HL-60 (cell line): ENCODE measurements at regions not wholly inside any gene's neighbourhood (a gene's known extent, or its start where the extent isn't known, plus 50 kb on each side); places are given as distances from the start of the nearest gene placed in this dataset.

ENCODE experiments used
- DNase-seq, 2 experiments: peaks; one replicate each; pipeline ENCODE4 v3.0.0-alpha.2; 2010 to 2020; ENCODE audit warnings: low read depth in 1 of 2, low spot score in 1 of 2
- H3K27ac ChIP-seq: fragments of 250-450 bp; sonication (Bioruptor Pico); replicated peaks from 2 replicates; pipeline ENCODE4 v1.5.1; 2020; ENCODE audit warnings: mild to moderate bottlenecking, moderate library complexity
- H3K27me3 ChIP-seq: fragments of 250-450 bp; sonication (Bioruptor Pico); 2 replicates; pipeline ENCODE4 v1.5.1; 2021; ENCODE audit warnings: mild to moderate bottlenecking, moderate library complexity; ENCODE audit not compliant: insufficient read depth, poor library complexity, severe bottlenecking
- H3K4me3 ChIP-seq: replicated peaks from 2 replicates; pipeline ENCODE4 v1.5.1; 2011; ENCODE audit warnings: mild to moderate bottlenecking, control low read depth, low read length; ENCODE audit not compliant: insufficient read depth
- GABPA ChIP-seq: IDR thresholded peaks from 2 replicates; pipeline ENCODE4 v1.6.1; 2012; ENCODE audit warnings: low read depth
- POLR2AphosphoS5 ChIP-seq: IDR thresholded peaks from 2 replicates; pipeline ENCODE4 v1.6.1; 2012; ENCODE audit warnings: low read depth
- SPI1 ChIP-seq: IDR thresholded peaks from 2 replicates; pipeline ENCODE4 v1.6.1; 2012; ENCODE audit warnings: low read depth, mild to moderate bottlenecking, borderline replicate concordance
- TF ChIP-seq, protein P1 (sequence below): IDR thresholded peaks from 2 replicates; pipeline ENCODE4 v1.6.1; 2012; ENCODE audit warnings: low read depth; ENCODE audit not compliant: insufficient replicate concordance
- TF ChIP-seq, protein P2 (sequence below): IDR thresholded peaks from one replicate; pipeline ENCODE4 v1.5.1; 2011; ENCODE audit warnings: low read length, control low read depth, inconsistent platforms; ENCODE audit not compliant: insufficient read depth

- Histone ChIP-seq H3K4me3 (no peak overlapping the region), H3K27ac (no peak overlapping the region), H3K27me3 (peaks cover 8% of the 10 kb centered on the region)
- no peak for DNase-seq
- no peak for TF ChIP-seq SPI1
- TF ChIP-seq, protein P1, sequence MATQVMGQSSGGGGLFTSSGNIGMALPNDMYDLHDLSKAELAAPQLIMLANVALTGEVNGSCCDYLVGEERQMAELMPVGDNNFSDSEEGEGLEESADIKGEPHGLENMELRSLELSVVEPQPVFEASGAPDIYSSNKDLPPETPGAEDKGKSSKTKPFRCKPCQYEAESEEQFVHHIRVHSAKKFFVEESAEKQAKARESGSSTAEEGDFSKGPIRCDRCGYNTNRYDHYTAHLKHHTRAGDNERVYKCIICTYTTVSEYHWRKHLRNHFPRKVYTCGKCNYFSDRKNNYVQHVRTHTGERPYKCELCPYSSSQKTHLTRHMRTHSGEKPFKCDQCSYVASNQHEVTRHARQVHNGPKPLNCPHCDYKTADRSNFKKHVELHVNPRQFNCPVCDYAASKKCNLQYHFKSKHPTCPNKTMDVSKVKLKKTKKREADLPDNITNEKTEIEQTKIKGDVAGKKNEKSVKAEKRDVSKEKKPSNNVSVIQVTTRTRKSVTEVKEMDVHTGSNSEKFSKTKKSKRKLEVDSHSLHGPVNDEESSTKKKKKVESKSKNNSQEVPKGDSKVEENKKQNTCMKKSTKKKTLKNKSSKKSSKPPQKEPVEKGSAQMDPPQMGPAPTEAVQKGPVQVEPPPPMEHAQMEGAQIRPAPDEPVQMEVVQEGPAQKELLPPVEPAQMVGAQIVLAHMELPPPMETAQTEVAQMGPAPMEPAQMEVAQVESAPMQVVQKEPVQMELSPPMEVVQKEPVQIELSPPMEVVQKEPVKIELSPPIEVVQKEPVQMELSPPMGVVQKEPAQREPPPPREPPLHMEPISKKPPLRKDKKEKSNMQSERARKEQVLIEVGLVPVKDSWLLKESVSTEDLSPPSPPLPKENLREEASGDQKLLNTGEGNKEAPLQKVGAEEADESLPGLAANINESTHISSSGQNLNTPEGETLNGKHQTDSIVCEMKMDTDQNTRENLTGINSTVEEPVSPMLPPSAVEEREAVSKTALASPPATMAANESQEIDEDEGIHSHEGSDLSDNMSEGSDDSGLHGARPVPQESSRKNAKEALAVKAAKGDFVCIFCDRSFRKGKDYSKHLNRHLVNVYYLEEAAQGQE: no peak
- no peak for TF ChIP-seq POLR2AphosphoS5
- TF ChIP-seq GABPA: no peak
- TF ChIP-seq, protein P2, sequence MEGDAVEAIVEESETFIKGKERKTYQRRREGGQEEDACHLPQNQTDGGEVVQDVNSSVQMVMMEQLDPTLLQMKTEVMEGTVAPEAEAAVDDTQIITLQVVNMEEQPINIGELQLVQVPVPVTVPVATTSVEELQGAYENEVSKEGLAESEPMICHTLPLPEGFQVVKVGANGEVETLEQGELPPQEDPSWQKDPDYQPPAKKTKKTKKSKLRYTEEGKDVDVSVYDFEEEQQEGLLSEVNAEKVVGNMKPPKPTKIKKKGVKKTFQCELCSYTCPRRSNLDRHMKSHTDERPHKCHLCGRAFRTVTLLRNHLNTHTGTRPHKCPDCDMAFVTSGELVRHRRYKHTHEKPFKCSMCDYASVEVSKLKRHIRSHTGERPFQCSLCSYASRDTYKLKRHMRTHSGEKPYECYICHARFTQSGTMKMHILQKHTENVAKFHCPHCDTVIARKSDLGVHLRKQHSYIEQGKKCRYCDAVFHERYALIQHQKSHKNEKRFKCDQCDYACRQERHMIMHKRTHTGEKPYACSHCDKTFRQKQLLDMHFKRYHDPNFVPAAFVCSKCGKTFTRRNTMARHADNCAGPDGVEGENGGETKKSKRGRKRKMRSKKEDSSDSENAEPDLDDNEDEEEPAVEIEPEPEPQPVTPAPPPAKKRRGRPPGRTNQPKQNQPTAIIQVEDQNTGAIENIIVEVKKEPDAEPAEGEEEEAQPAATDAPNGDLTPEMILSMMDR: no peak
These were observed 156.8 kb upstream of the LEF1 start for GRCh38 chr4:108325561-108325960.

GRCh38 chr4:108324450-108324849, 155.7 kb upstream of the LEF1 start:
- TF ChIP-seq, protein P2: no peak
- no peak for TF ChIP-seq POLR2AphosphoS5
- TF ChIP-seq, protein P1: no peak
- TF ChIP-seq GABPA: no peak
- no peak for TF ChIP-seq SPI1
- DNase-seq: no peak
- H3K27me3 ChIP-seq: peaks cover 5% of the 10 kb centered on the region
- no peak overlapping the region for H3K4me3 ChIP-seq
- no peak overlapping the region for H3K27ac ChIP-seq

- no peak for TF ChIP-seq GABPA
- no peak for TF ChIP-seq POLR2AphosphoS5
- TF ChIP-seq, protein P2: no peak
- TF ChIP-seq, protein P1: no peak
- no peak for TF ChIP-seq SPI1
- Histone ChIP-seq H3K4me3 (no peak overlapping the region), H3K27ac (no peak overlapping the region)
These were observed 153.8 kb upstream of the LEF1 start for GRCh38 chr4:108322497-108322896.

More at GRCh38 chr4:108322497-108322896, 153.8 kb upstream of the LEF1 start:
- no peaks in the 10 kb centered on the region for H3K27me3 ChIP-seq
- DNase-seq: no peak
